GM12878 (cell line): ENCODE measurements at regions not wholly inside any gene's neighbourhood (a gene's known extent, or its start where the extent isn't known, plus 50 kb on each side); places are given as distances from the start of the nearest gene placed in this dataset.

ENCODE experiments used
- ATF2 ChIP-seq: IDR thresholded peaks from 2 replicates; pipeline ENCODE4 v1.6.1; 2012; ENCODE audit warnings: low read length, inconsistent platforms
- POLR2A ChIP-seq: IDR thresholded peaks from 2 replicates; pipeline ENCODE4 v1.6.1; 2011; ENCODE audit warnings: low read depth, mild to moderate bottlenecking, low read length
- ZNF384 ChIP-seq: IDR thresholded peaks from 2 replicates; pipeline ENCODE4 v1.6.1; 2012; ENCODE audit warnings: low read depth, mild to moderate bottlenecking, low read length, improper control_type of control experiment, borderline replicate concordance

GRCh38 chr5:24791326-24791725, 146.5 kb upstream of the CDH10 start:
- TF ChIP-seq ZNF384 (no peak), POLR2A (no peak), ATF2 (no peak)
